Muscle layer of duodenum (tissue), 2 donors: ENCODE measurements at regions not wholly inside any gene's neighbourhood (a gene's known extent, or its start where the extent isn't known, plus 50 kb on each side); places are given as distances from the start of the nearest gene placed in this dataset.
"Not testable (repeated sequence)": the region's sequence is repeated elsewhere in the genome, so short reads cannot be mapped to it uniquely, and the experiment has no call there.

Source experiments
- H3K27ac ChIP-seq: one replicate; pipeline ENCODE4 v1.7.0; 2013; ENCODE audit warnings: mild to moderate bottlenecking, low read length
- H3K27me3 ChIP-seq: one replicate; pipeline ENCODE4 v1.7.0; 2013; ENCODE audit warnings: low read depth, mild to moderate bottlenecking, control low read depth, low read length
- H3K36me3 ChIP-seq, 2 donors: one replicate each; pipeline ENCODE4 v1.7.0; 2013; ENCODE audit warnings: low read length in 2 of 2, control low read depth in 1 of 2, mild to moderate bottlenecking in 1 of 2; ENCODE audit not compliant: insufficient read depth in 2 of 2, control insufficient read depth in 1 of 2
- H3K4me1 ChIP-seq, 2 donors: one replicate each; pipeline ENCODE4 v1.7.0; 2013; ENCODE audit warnings: low read length in 2 of 2, mild to moderate bottlenecking in 2 of 2, control low read depth in 1 of 2, moderate library complexity in 1 of 2; ENCODE audit not compliant: insufficient read depth in 2 of 2, control insufficient read depth in 1 of 2
- H3K4me3 ChIP-seq, 2 donors: one replicate each; pipeline ENCODE4 v1.7.0; 2013; ENCODE audit warnings: low read length in 2 of 2, low read depth in 1 of 2, mild to moderate bottlenecking in 1 of 2
- H3K9me3 ChIP-seq, 2 donors: one replicate each; pipeline ENCODE4 v1.7.0; 2013; ENCODE audit warnings: low read length in 2 of 2, control low read depth in 1 of 2, mild to moderate bottlenecking in 1 of 2; ENCODE audit not compliant: control insufficient read depth in 1 of 2
- donor health status: healthy.

DNA sequence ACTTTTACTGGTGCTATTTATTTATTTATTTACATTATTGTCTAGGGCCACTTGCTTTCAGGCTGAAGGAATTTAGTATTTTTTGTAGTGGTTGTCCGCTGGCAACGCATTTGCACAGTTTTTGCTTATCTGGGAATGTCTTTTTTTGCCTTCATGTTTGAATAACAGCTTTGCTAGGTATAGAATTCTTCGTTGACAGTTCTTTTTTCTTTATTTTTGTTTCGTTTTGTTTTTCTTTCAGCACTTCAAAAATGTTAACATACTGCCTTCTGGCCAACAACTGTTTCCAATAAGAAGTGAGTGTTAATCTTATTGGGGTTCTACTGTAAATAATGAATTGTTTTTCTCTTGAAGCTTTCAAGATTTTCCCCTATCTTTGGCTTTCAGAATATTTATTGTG, 252.7 kb upstream of the TARS1 start:
- H3K4me3 ChIP-seq = no peak overlapping the region
- no peaks in the 10 kb centered on the region for H3K36me3 ChIP-seq
- H3K4me1 ChIP-seq = no peaks in the 10 kb centered on the region
- peaks cover 0 to 2% of the 10 kb centered on the region in 2 donors for H3K9me3 ChIP-seq
- no peaks in the 10 kb centered on the region for H3K27me3 ChIP-seq
- H3K27ac ChIP-seq = no peak overlapping the region

DNA sequence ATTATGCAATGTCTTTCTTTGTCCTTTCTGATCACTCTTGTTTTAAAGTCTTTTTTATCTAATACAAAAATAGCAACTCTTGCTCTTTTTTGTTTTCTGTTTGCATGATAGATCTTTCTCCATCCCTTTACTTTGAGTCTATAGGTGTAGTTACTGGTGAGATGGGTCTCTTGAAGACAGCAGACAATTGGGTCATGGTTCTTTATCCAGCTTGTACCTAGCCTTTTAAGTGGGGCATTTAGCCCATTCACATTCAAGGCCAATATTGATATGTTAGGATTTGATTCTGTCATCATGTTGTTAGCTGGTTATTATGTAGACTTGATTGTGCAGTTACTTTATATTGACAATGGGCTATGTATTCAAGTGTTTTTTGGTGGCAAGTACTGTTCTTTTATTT, 245.9 kb upstream of the TARS1 start:
- no peaks in the 10 kb centered on the region for H3K4me1 ChIP-seq
- no peak overlapping the region for H3K27ac ChIP-seq
- H3K4me3 ChIP-seq = no peak overlapping the region
- no peaks in the 10 kb centered on the region for H3K36me3 ChIP-seq
- H3K9me3 ChIP-seq = no peaks in the 10 kb centered on the region
- H3K27me3 ChIP-seq = no peaks in the 10 kb centered on the region

DNA sequence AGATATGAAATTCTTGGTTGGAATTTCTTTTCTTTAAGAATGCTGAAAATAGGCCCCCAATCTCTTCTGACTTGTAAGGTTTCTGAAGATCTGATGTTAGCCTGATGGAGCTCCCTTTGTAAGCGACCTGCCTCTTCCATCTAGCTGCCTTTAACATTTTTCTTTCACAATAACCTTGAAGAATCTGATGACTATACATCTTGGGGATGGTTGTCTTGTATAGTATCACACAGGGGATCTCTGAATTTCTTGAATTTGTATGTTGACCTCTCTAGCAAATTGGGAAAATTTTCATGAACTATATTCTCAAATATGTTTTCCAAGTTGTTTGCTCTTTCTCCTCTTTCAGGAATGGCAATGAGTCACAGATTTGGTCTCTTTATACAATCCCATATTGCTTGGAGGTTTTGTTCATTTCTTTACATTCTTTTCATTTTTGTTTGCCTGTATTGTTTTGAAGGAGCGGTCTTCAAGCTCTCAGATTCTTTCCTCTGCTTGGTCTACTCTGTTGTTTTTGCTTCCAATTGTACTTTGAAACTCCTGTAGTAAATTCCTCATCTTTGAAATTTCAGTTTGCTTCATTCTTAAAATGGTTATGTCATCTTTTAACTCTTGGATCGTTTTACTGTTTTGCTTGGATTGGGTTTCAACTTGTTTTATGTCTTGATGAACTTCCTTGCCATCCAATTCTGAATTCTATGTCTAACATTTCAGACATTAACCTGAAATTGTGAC, 245.2 kb upstream of the TARS1 start:
- H3K27ac ChIP-seq = no peak overlapping the region
- no peak overlapping the region for H3K4me3 ChIP-seq

DNA sequence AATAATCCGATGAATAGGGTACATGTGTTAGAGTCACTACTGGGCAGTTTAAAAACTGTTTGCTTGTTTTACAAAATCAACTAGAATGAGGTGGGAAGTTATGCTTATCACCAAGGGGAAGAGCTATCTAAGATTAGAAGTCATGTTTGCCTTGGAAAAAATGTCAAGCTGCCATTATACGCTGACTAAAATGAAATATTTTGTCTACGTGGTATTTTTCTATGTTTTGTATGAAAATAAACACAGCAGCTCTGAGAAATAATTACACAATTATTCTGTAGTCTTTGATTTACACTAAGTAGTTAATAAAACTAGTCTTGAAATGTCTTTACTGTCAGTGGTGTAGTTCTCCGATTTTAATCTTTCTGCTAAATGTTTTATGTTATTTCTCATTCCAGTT, 241.9 kb upstream of the TARS1 start:
- H3K27me3 ChIP-seq = no peaks in the 10 kb centered on the region
- no peaks in the 10 kb centered on the region for H3K36me3 ChIP-seq
- H3K4me1 ChIP-seq = no peaks in the 10 kb centered on the region
- no peak overlapping the region for H3K4me3 ChIP-seq
- no peak overlapping the region for H3K27ac ChIP-seq
- no peaks in the 10 kb centered on the region for H3K9me3 ChIP-seq

More for the DNA sequence above, 245.2 kb upstream of the TARS1 start:
- H3K27me3 ChIP-seq = no peaks in the 10 kb centered on the region
- no peaks in the 10 kb centered on the region for H3K9me3 ChIP-seq
- H3K4me1 ChIP-seq = no peaks in the 10 kb centered on the region
- H3K36me3 ChIP-seq = no peaks in the 10 kb centered on the region

DNA sequence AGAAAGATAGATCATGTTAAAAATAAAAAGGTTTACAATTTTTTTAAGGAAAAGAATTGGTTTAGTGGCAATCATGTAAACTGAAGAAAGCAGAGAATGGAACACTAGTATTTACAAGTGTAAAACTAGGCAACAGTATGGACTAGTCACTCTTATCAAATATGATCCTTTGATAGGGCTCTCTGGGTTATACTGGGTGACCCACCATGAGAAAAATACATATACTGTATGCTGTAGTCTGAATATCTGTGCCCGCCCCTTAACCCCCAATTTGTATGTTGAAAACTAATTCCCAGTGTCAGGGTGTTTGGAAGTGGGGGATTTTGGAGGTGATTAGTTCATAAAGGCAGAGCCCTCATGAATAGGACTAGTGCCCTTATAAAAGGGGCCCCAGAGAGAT, 236.8 kb upstream of the TARS1 start:
- peaks cover 0 to 6% of the 10 kb centered on the region in 2 donors for H3K4me1 ChIP-seq
- H3K36me3 ChIP-seq = no peaks in the 10 kb centered on the region
- no peak overlapping the region for H3K4me3 ChIP-seq
- no peaks in the 10 kb centered on the region for H3K9me3 ChIP-seq
- H3K27me3 ChIP-seq = no peaks in the 10 kb centered on the region
- no peak overlapping the region for H3K27ac ChIP-seq

DNA sequence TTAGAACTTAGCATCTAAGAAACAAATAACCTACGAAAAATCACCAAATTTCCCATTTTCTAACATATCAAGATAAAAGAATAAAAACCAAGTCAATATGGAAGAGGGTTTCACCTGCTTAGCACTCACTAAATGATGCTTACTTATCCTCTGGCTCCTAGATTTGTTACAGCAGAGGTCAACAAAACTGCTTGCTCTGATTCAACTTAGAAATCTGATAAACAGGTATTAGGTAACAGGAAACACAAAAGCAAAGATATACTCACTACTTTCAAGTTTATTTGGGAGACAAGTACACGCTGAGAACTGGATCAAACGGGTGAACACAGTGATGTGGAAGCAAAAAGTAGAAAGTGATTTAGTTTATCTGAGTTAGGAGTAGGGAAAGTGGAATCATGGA, 235.7 kb upstream of the TARS1 start:
- Histone ChIP-seq H3K4me1 (peaks cover 0 to 6% of the 10 kb centered on the region in 2 donors), H3K36me3 (no peaks in the 10 kb centered on the region), H3K27me3 (no peaks in the 10 kb centered on the region), H3K9me3 (no peaks in the 10 kb centered on the region), H3K4me3 (no peak overlapping the region), H3K27ac (no peak overlapping the region)

DNA sequence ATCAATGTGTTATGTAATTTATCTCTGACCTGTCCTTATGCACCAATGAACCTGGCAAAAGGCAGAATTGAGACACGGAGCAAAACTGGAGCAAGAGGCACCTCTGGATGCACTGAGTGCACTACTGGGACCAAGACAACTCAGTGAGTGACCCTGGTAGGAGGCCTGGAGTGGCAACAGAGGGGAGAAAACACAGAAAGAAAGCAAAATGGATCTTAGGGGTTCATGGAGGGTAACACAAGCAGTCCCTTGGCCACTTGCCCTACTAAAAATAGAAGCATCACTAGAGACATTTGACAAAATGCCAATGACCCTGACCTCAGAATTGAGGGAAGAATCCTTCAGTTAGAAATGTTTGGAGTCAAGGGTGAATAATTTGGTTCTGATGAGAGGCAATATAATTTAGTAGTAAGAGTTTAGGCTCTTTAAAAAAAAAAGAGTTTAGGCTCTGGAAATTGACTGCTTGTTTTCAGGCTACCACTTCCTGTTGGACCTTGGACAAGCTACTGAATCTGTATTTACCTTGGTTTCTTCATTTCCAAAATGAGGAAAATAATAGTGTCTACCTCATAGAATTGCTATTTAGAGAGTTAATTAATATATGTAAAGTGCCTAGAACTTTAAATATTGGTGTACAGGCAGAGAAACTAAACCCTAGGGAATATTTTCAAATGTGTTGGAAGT, 234.9 kb upstream of the TARS1 start:
- Histone ChIP-seq H3K27ac (no peak overlapping the region), H3K4me1 (peaks cover 0 to 6% of the 10 kb centered on the region in 2 donors), H3K36me3 (no peaks in the 10 kb centered on the region), H3K4me3 (no peak overlapping the region), H3K27me3 (no peaks in the 10 kb centered on the region), H3K9me3 (no peaks in the 10 kb centered on the region)

DNA sequence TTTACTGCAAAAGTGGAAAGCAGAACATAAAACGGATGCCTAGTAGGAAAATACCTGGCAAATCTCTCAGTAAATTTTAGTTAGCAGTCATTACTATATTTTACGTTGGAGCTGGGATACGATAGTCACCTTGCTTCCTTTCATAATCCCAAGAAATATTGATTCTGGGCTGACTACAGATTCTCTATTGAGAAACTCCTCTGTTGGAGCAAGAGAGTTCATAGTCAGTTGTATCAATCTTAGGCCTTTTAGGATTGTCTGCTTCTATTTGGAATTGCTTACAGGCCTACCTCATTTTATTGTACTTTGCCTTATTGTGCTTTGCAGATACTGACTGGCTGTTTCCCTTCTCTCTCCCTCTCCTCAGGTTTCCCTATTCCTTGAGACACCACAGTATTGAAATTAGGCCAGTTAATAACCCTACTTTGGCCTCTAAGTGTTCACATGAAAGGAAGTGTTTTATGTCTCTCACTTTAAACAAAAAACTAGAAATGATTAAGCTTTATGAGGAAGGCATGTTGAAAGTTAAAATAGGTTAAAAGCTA, 233.7 kb upstream of the TARS1 start:
- H3K27ac ChIP-seq = no peak overlapping the region
- no peaks in the 10 kb centered on the region for H3K36me3 ChIP-seq
- no peaks in the 10 kb centered on the region for H3K27me3 ChIP-seq
- H3K9me3 ChIP-seq = no peaks in the 10 kb centered on the region
- no peak overlapping the region for H3K4me3 ChIP-seq
- H3K4me1 ChIP-seq = peaks cover 0 to 6% of the 10 kb centered on the region in 2 donors

DNA sequence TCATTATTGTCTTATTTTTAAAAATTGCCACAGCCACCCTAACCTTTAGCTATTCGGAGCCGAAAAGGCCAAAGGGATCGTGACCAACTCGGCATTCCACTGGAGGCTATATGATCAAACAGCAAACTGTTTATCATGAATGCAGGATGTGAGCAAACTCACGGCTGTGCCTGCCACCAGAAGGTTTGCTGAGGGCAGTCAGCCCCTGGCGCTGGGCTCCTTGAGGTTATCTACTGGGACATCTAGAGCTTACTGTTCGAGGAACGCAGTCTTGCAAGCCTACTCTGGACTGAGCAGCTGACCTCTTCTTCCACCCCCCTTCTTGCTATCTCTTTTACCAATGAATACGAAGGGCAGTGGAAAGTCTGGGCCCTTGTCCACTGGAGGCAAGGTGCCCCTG, 231.5 kb upstream of the TARS1 start:
- H3K27ac ChIP-seq = no peak overlapping the region
- H3K9me3 ChIP-seq = no peaks in the 10 kb centered on the region
- H3K36me3 ChIP-seq = no peaks in the 10 kb centered on the region
- H3K4me3 ChIP-seq = no peak overlapping the region
- peaks cover 0 to 14% of the 10 kb centered on the region in 2 donors for H3K4me1 ChIP-seq
- no peaks in the 10 kb centered on the region for H3K27me3 ChIP-seq

DNA sequence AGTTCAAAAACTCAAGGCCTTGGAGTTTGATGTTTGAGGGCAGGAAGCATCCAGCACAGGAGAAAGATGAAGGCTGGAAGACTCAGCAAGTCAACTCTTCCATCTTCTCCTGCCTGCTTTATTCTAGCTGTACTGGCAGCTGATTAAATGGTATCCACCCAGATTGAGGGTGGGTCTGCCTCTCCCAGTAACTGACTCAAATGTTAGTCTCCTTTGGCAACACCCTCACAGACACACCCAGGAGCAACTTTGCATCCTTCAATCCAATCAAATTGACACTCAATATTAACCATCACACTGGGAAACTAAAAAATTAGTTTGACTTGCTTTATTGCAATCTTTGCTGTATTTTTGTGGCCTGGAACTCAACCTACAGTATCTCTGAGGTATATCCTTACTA, 230.5 kb upstream of the TARS1 start:
- not testable (repeated sequence) for H3K4me3 ChIP-seq, H3K27me3 ChIP-seq, H3K36me3 ChIP-seq, H3K9me3 ChIP-seq, H3K27ac ChIP-seq
- peaks cover 0 to 14% of the 10 kb centered on the region in 2 donors for H3K4me1 ChIP-seq

DNA sequence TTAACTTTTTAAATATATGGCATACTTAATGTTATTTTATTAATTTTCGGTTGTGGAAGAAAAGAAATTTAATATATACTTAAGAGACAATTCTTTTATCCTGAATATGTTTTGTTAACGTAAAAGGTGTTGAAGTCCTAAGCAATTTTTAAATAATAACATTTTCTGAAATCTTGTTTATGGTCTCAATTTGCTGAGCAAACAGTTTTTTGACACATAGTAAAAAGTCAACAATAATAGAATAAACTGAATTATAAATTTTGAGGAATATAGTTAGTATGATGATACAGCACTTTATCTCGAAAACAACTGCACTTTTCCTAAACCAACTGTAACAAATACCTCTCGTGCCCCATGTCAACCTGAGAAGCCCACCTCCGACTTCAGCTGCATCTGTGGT, 229.8 kb upstream of the TARS1 start:
- H3K36me3 ChIP-seq = no peaks in the 10 kb centered on the region
- no peak overlapping the region for H3K4me3 ChIP-seq
- H3K27ac ChIP-seq = no peak overlapping the region

More for the DNA sequence above, 229.8 kb upstream of the TARS1 start:
- Histone ChIP-seq H3K9me3 (no peaks in the 10 kb centered on the region), H3K27me3 (no peaks in the 10 kb centered on the region), H3K4me1 (peaks cover 0 to 10% of the 10 kb centered on the region in 2 donors)
